ENCODE measurements at regions not wholly inside any gene's neighbourhood (a gene's known extent, or its start where the extent isn't known, plus 50 kb on each side); places are given as distances from the start of the nearest gene placed in this dataset.

DNA sequence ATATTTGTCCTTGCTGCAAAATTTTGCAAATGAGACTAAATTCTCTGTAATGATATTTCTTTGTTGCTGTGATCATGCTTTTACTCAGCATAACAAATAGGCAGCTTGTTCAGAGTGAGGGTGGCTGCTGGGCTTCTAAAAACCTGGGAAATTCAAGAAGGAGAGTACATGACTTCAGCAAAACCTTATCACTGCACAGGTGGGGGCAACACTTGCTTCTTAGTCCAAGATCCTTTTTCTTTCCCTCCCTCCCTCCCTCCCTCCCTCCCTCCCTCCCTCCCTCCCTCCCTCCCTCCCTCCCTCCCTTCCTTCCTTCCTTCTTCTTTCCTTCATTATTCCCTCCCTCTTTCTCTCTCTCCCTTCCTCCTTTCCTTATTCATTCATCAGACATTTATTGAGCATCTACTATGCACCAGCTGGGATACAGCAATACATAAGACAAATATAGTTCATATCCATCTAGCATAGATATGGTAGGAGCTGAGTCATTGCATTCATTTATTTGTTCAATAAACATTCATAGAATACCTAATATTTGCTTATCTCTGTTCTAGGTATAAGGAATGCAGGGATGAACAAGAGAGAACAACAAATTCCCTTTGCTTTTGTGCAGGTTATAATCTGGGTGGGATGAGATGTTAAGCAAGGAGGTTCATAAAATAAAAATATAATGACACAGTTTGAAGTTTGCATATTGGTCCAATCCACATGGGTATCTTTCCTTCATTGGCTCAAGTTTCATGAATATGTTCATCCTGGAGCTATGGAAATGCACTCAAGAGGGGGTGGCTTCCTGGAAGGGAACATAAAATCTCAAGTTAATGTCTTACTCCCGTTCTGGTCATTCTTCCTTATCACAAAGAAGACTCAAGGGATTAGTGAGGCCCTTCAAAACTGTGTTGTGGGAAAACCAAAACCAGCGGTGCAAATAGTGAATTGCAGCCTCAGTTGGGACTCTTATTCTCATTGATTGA lies 210.7 kb downstream of the PDCD6IP start:
- in situ Hi-C loops (cut with HindIII; ENCODE audit: low sequenced_read_pairs) = loop anchor here (10.0 kb wide), 1 partner anchor 114 kb away; no protein-coding TSS in a partner anchor

DNA sequence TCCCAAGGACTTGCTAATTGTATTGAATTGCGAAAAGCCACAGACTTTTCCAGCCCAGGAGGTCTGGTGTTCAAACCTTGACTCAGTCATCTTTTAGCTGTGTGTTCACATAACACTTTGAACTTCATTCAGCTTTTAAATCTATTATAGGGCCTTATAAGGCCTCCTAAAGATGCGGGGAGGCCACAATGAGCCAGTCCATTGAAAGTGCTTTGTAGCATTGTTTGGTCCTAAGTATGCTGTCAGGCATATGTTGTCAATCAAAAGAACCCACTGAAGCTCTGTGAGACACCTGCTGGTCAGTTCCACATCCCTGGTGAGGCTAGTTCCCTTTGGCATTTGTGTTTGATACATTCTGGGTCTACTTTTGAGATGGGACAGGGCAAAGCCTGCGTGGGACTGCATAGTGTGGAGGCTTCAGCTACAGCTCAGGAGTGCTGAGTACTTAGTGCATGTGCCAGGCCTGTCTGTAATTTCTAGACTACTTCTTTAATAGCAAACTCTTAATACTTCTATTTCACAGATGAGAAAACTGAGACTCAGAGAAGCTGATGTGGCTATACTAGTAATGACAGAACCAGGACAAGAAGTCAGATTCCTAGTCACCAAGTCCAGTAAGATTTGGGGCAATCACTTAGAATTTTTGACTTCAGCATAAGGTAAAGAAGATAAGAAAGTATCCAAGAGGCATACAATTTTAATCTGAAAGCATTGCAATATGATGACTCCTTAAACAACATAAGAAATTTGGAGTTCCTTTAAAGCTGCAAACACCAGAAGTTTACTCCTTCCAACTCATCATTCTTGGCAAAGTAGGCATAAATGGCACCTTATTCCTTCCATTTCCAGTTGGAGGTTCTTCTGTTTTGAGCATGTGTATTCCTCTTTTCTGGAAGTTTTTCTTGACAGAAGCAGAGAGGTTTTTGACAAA lies 213.0 kb downstream of the PDCD6IP start:
- in situ Hi-C loops (cut with HindIII; ENCODE audit: low sequenced_read_pairs) = no loop called here

DNA sequence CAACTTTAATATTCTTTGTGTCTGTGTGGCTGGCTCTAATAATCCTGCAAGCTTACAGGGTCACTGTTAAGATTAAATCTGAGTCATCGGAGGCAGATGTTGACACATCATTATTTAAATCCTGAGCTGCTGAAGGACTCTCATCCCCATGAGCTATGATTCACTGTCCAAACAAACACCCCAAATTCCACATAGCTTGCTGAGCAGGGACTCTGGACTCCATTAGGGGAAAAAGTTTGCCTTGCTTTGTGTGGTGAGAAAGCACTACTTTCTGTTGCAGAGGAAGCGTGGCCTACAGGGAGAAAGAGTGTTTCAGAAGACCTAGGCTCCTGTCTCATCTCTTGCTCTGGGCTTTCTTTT lies 213.7 kb downstream of the PDCD6IP start:
- in situ Hi-C loops (cut with HindIII; ENCODE audit: low sequenced_read_pairs) = no loop called here

DNA sequence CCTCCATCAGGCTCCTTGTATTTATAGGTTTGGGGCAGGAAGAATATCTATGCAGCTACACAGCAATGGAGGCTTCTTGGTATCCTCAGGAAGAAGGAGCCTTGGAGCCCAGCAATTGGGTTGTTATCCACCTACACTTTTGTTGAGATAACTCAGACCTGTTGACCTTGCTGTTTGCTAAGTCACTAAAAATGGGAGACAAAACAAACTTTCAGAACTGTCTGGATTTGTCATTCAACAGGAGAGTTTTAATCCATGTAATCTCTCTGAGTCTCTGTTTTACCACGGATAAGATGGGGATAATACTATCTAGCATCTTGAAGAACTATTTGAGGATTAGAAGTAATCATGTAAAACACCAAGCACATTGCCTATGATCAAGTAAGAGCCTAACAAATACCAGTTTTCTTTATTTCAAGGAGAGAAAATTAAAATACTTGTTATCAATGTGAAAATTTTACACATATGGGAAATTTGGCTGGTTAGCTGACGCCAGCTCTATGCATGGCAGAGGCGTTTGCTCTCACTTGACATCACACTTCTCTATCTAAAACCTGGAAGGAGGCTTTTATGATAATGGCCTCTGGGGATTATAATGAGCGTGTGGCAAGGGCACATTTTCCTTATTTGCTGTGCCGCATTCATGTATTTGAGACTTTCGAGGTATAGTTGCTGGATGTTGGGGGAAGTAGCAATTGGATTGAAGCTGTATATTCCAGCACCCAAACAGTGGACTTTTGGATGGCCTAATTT lies 215.6 kb downstream of the PDCD6IP start:
- in situ Hi-C loops (cut with HindIII; ENCODE audit: low sequenced_read_pairs) = no loop called here

DNA sequence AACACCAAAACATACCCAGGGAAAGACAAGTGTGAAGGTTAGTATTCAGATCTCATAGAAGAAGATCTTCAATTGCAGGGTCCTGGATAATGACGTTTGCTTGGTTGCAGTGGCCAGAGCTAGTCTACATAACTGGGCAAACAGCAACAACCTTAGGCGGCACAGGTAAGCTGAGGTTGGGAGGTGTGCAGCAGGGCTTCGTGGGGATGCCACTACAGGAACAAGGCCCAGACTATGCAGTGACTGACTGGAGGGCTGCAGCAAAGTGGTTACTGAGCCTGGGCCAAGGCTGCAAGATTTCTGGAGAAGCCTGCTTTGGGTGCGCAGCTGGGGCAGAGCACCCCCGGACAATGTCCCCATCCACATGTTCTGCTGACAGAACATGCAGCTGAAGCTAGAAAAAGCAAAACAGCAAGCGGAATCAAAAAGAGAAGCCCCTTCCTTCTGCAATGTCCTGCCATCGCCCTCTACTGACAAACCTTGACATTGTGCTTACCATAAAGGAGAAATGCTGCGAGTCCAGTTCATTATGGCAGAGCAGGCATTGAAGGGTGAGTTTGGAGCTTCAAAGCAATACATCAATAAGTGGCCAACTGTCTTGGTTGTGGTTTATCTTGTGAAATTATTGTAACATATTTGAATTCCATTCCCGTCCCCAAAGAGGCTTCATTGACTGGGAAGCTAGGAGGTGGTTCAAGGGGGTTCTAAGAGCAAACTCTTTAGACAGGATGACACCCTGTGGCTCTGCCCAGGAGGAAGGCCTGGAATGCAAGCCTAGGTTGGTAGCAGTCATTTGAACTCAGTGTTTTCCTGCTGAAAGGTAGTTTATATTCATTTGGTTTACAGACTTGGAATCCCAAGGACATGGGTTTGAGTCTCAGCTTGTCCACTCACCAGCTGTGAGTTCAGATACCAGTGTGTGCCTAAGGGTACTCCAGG lies 217.0 kb downstream of the PDCD6IP start:
- in situ Hi-C loops (cut with HindIII; ENCODE audit: low sequenced_read_pairs) = no loop called here

DNA sequence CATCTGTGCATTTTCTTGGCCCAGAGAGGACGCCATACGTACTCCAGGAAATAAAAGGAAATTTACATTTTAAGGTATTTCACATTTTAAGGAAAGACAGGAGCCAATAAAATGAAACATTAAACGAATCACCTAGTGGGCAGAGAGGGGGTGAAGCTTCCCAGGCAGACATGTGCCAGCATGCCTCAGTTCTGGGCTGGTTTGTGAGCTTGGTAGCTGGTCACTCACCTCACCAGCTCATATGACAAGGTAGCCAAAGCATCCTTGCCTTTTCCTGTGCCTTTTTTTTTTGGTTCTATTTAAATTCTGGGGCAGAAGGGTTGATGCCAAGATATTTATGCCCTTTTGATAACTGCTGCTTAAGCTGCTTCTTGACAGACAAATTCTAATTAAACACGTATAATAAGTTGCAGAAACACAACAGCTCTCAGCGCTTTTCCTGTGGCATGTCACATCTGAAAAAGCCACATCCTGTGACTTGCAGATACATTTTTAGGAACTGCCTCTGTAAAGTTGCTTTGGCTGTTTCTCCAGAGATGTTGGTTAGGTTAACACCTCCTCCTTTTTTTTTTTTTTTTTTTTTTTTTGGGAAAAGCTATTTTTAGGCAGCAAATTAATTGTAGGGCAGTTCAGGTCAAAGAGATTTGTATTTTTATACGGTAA lies 218.6 kb downstream of the PDCD6IP start:
- in situ Hi-C loops (cut with HindIII; ENCODE audit: low sequenced_read_pairs) = no loop called here

DNA sequence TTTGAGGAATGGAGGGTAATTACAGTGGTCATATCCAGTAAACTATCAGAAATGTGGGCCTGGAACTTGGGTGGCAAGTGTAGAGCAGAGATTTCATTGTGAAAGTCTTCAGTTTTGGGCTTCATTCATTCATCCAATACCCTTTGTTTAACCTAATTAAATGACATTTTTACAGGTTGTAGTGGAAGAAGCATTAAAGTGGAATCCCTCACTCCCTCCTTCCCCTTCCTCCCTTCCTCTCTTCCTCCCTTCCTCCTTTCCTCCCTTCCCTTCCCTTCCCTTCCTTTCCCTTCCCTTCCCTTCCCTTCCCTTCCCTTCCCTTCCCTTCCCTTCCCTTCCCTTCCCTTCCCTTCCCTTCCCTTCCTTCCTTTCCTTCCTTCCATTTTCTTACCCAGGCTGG lies 219.3 kb downstream of the PDCD6IP start:
- in situ Hi-C loops (cut with HindIII; ENCODE audit: low sequenced_read_pairs) = no loop called here

DNA sequence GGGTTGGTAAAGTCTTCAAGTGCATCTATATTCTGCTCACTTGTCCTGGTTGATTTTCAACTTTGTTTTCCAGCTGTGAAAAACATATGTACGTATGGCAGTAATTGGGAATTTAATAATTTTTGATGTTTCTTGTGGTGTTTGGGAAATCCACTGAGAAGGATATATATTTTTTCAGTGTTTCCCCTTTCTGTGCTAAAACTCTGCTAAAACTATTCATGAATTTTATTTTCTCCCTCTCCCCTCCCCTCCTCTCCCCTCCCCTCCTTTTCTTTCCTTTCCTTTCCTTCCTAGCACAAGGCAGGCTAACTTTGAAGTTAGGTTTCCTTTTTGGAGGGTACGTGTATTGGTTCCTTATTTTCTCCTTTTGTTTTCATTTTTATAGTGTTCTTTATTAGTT lies 220.7 kb downstream of the PDCD6IP start:
- in situ Hi-C loops (cut with HindIII; ENCODE audit: low sequenced_read_pairs) = no loop called here

DNA sequence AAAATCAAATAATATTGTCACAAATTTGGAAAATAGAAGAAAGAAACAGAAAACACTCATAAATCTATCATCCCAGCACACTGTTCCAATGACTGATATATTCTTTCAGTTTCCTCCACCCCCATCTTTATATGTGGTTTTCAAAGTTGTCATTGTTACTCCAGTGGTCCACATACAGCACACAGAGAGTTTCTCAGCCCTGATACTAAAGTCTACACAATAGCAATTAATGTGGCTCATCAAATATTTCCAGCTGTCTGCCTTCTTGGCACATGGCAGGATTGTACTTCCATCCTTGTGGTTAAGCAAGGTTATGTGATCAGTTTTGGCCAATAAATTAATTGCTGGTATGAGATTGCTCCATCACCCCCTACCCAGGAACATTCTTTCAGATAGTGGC lies 221.7 kb downstream of the PDCD6IP start:
- in situ Hi-C loops (cut with HindIII; ENCODE audit: low sequenced_read_pairs) = no loop called here

DNA sequence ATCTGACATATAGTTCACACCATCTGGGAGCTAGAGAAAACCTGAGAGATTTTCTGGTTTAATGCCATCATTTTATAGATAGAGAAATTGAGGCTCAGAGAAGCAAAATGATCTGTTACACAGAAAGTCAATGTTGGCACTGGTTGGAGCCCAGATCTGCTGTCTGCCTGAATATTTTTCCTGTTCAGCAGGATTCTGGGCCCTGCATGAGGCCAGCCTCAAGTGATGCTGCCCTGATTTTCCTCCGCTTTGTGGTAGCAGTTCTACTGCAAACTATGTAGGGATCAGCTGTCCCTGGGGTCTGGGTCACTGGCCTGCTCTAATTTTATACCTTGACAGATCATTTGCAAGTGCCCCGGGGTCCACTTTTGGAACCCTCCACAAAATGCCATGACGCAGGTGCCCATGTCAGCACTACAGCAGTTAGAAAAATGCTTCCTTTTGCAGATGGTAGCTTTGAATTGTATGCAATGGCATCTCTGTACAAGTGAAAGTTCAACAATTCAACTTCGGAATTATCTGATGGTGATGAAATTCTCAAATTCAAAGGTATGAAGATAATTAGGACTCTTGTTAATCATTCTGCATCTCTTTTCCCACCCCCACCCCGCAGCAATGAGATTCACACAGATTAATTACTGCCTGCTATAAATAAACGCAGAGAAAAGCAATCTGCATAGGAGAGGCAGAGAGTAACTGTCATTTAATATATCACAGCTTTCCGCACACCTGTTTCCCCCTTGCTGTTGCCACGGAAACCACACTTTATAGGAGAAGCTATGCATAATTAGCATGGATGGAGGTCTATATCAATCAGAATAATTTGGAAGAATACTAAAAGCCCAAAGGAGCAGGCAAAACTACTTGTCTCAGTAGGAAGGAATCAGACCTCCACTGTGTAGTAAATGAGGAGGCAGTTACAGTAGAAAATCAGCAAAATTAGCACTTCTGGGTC lies 222.6 kb downstream of the PDCD6IP start:
- in situ Hi-C loops (cut with HindIII; ENCODE audit: low sequenced_read_pairs) = no loop called here

DNA sequence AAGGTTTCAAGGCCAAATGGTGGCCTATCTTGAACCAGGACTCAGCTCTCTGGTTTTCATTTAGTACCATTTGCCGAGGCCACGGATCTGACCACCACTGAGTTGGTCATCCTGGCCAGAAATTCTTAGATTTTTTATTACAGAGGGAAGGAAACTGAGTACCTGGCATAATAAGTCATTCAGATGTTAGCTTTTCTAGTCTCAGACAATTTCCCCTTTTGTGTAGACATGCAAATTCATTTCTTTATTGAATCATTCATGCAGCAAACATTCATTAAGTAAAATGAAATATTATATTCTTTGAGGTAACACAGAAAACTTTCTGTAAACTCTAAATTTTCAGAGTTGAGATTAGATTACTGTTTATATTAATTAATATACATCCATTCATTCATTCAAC lies 223.7 kb downstream of the PDCD6IP start:
- in situ Hi-C loops (cut with HindIII; ENCODE audit: low sequenced_read_pairs) = no loop called here

DNA sequence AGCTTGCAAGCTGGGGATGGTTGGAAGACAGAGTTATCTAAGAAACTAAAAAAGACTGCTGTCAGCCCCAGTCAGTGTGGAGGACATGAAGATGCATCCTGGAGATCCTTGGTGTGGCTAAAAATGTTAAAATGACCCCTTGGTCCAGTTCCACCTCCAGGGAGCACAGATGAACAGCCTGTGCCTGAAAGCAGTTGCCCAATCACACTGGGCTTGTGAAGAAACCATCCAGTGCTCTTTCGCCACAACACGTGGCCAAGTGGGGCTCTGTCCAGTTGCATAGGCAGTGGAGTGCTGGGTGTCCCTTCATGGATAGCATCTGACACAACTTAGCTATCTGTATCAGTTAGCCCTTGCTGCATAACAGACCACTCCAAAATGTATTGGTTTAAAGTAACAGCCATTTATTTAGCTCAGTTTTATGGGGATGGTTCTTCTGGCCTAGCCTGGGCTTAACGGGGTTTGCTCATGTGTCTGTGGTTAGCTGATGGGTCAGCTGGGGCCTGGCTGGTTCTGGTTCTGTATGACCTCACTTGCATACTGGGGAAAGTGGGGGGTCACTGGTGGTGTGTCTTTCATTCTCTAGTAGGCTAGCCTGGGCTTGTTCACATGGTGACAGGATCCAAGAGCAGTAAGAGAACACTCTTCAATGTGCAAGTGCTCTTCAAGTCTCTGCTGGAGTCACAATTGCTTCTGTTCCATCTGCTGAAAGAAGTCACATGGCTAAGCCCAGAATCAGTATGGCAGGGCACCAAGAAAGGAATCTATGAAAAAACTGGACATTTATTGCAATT lies 226.2 kb downstream of the PDCD6IP start:
- in situ Hi-C loops (cut with HindIII; ENCODE audit: low sequenced_read_pairs) = no loop called here

DNA sequence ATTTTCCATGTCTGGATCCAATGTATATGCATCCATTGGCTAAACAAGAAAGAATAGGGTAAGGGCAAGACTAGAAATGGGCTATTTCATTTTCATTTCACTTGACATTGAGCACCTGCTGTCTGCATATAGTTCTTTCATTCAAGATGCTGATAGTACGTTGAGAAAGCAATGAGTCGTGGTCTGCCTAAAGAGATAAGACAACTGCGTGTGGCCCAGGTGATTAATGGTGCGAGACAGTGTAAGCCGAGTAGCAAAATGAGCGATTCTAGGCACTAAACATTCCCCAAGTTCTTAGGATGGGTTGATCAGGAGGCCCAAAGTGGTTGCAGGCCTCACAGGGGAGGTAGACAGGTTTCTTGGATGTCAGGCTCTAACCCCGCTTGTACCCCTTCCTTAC lies 235.4 kb downstream of the PDCD6IP start:
- in situ Hi-C loops (cut with HindIII; ENCODE audit: low sequenced_read_pairs) = no loop called here

DNA sequence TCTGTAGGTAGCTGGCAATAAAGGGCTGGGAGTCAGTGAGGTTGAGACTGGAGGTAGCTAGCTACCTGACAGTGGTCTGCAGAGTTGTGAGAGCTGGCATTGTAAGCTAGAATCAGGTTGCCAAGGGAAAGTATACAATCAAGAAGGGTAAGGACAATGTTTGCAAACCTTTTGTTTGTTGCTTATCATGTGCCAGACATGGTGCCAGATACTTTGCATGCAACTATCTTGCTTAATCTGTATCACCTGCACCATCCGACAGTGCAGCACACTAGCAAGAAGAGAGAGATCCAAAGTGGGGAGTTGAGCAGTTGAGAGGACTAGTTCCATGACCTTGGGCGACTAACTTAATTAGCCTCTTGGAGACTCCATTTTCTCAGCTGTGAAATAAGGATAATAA lies 236.4 kb downstream of the PDCD6IP start:
- in situ Hi-C loops (cut with HindIII; ENCODE audit: low sequenced_read_pairs) = no loop called here

DNA sequence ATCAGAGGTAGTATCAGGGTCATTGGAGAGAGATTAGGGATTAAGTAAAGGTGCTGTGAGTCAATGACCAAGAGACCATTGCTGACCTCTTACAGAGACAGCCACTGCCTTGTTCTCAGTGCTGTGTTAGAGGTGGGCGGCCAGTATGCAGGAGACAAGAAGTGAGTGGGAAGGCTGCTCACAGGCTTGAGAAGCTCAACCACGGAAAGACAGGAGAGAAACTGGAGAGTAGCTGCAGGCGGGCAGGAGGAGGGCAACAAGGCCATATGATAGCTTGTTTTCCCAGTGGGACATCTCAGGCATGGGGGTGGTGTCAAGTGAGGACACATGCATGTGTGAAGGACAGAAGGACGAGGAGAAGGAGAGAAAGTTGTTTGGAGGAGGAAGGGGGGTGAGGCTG lies 237.3 kb downstream of the PDCD6IP start:
- in situ Hi-C loops (cut with HindIII; ENCODE audit: low sequenced_read_pairs) = no loop called here

DNA sequence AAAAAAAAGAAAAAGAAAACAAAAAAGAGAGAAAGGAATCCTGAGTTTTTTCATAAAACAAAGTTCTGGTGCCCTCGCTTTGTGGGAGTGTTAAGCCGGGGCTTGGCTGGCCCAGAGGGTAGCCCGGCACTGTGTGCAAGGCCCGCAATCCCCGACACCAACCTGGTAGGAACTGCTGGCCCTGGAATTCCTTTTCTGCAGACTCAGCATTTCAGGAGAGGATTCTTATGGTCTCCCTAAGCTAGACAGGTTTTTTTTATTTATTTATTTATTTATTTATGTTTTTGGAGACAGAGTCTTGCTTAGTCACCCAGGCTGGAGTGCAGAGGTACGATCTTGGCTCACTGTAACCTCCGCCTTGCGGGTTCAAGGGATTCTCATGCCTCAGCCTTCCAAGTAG lies 238.8 kb downstream of the PDCD6IP start:
- in situ Hi-C loops (cut with HindIII; ENCODE audit: low sequenced_read_pairs) = no loop called here

DNA sequence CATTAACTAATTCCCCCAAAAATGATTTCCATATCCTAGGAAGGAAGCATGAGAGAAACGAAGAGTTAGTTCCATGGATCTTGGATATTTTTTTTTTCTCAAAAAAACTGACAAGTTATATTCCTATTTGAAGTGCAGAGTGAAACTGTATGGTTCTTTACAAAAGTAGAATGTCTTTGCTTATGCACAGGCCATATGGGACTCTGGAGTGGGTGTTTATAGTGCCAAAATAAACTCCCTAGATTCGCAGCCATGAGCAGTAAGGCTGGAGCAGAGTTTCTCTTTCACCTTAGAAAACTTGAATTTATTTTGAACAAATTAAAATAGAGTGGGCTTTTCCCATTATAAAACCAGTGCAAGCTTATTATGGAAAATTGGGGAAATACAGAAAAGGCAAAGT lies 239.7 kb downstream of the PDCD6IP start:
- in situ Hi-C loops (cut with HindIII; ENCODE audit: low sequenced_read_pairs) = no loop called here

Data from DLD1 (cell line).